HAP-1 (cell line): ENCODE measurements at regions not wholly inside any gene's neighbourhood (a gene's known extent, or its start where the extent isn't known, plus 50 kb on each side); places are given as distances from the start of the nearest gene placed in this dataset.

Experiments used
- DNase-seq, 2 experiments: peaks; one replicate each; pipeline ENCODE4 v3.0.0-alpha.2; 2016 to 2020; ENCODE audit warnings: low spot score in 2 of 2
- H3K27me3 ChIP-seq: fragments of 250-450 bp; sonication (Bioruptor Pico); 2 replicates; pipeline ENCODE4 v1.5.1; 2020; ENCODE audit warnings: low read depth, mild to moderate bottlenecking, moderate library complexity
- H3K36me3 ChIP-seq: fragments of 250-450 bp; sonication (Bioruptor Pico); replicated peaks from 2 replicates; pipeline ENCODE4 v1.5.1; 2020; ENCODE audit warnings: mild to moderate bottlenecking
- H3K4me1 ChIP-seq: fragments of 250-450 bp; sonication (Bioruptor Pico); 2 replicates; pipeline ENCODE4 v1.5.1; 2020; ENCODE audit warnings: mild to moderate bottlenecking
- H3K4me3 ChIP-seq: fragments of 250-450 bp; sonication (Bioruptor Pico); 2 replicates; pipeline ENCODE4 v1.5.1; 2020; ENCODE audit warnings: mild to moderate bottlenecking, moderate library complexity
- H3K9me3 ChIP-seq: fragments of 250-450 bp; sonication (Bioruptor Pico); 2 replicates; pipeline ENCODE4 v1.5.1; 2020; ENCODE audit warnings: mild to moderate bottlenecking, moderate library complexity
- in situ Hi-C: fragments of 300-500 bp; cut with MboI; formaldehyde crosslinking; loops from 3 replicates; pipeline ENCODE4 v1.14.3; 2020; ENCODE audit warnings: low sequenced_read_pairs, inconsistent platforms, mixed read lengths

DNA sequence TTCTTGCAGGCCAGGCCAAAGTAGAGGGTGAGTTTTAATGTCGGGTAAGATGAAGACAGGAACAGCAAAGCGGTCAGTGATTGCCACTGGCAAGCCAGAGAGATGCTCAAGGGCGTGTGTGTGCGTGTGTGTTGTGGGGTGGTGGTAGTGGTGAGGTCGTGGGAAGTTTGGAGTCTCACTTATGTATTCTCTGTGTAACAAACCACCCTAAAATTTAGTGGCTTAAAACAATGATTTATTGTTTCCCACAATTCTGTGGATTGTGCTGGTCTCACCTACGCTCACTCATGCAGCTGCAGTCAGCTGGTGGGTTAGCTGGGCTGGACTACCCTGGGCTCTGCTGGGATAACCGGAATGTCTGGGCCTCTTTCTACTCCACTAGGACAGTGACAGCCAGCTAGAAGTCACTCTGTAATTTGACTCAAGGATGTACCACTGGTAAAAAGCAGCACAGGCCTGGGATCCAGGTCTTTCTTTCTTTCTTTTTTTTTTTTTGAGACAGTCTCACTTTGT lies 50.9 kb upstream of the BHLHE40 start:
- H3K4me3 ChIP-seq, result no peak overlapping the region
- no peaks in the 10 kb centered on the region for H3K4me1 ChIP-seq
- in situ Hi-C loops, result no loop called here
- no peak for DNase-seq
- H3K27me3 ChIP-seq, result no peaks in the 10 kb centered on the region
- H3K36me3 ChIP-seq, result no peaks in the 10 kb centered on the region
- no peaks in the 10 kb centered on the region for H3K9me3 ChIP-seq
